A549 (cell line): ENCODE measurements at regions not wholly inside any gene's neighbourhood (a gene's known extent, or its start where the extent isn't known, plus 50 kb on each side); places are given as distances from the start of the nearest gene placed in this dataset.

Experiments used
- ATAC-seq, 2 experiments: fragments of 200-7000 bp in 1 of 2; fragments of >200 bp in 1 of 2; cut with Nextera tagmentation in 1 of 2; cut with Tn5 transposase in 1 of 2; 3 replicates each; pipeline versions ENCODE4 v1.8.0 to v1.9.1; 2018 to 2020; ENCODE audit warnings: mild to moderate bottlenecking in 1 of 2, moderate library complexity in 1 of 2
- CTCF ChIA-PET: fragments of 300-600 bp; sonication (Branson Sonifier 250); formaldehyde crosslinking; extraction: SDS; loops from one replicate; lab custom pipeline; 2021; ENCODE audit warnings: antibody characterized with exemption, inconsistent platforms; lab: Yijun Ruan, JAX
- POLR2A ChIA-PET: fragments of 350-600 bp; formaldehyde crosslinking; extraction: SDS; loops from one replicate; lab custom pipeline; 2021; ENCODE audit warnings: antibody characterized with exemption, inconsistent platforms; lab: Yijun Ruan, JAX
- DNase-seq, 2 experiments: peaks; one replicate each; pipeline versions ENCODE4 v3.0.0 to v3.0.0-alpha.2; 2011 to 2016; ENCODE audit warnings: low read depth in 1 of 2, low spot score in 1 of 2
- FAIRE-seq: peaks from 2 replicates; lab custom pipeline; 2011; peaks lifted over from hg19 to GRCh38; lab: Jason Lieb, UNC
- H3K27ac ChIP-seq, 2 experiments: fragments of >200 bp; sonication (Bioruptor Twin); formaldehyde crosslinking; 3 replicates each; pipeline ENCODE4 v1.5.1; 2016 to 2017
- H3K4me1 ChIP-seq: fragments of >200 bp; sonication (Bioruptor Twin); formaldehyde crosslinking; 3 replicates; pipeline ENCODE4 v1.6.1; 2016
- H3K4me2 ChIP-seq: fragments of >200 bp; sonication (Bioruptor Twin); formaldehyde crosslinking; 3 replicates; pipeline ENCODE4 v1.6.1; 2016
- H3K4me3 ChIP-seq: fragments of >200 bp; sonication (Bioruptor Twin); formaldehyde crosslinking; 3 replicates; pipeline ENCODE4 v1.5.1; 2016
- H3K9me3 ChIP-seq: fragments of >200 bp; sonication (Bioruptor Twin); formaldehyde crosslinking; 3 replicates; pipeline ENCODE4 v1.6.1; 2016
- BHLHE40 ChIP-seq: IDR thresholded peaks from 2 replicates; pipeline ENCODE4 v1.6.1; 2012; ENCODE audit warnings: low read depth, low read length, inconsistent platforms
- CEBPB ChIP-seq, 2 experiments: fragments of >200 bp in 1 of 2; sonication (Bioruptor Twin) in 1 of 2; formaldehyde crosslinking in 1 of 2; IDR thresholded peaks; 2 replicates each; pipeline ENCODE4 v1.6.1; 2012 to 2016
- CHD4 ChIP-seq: fragments of 200-600 bp; sonication (generic); IDR thresholded peaks from 2 replicates; pipeline ENCODE4 v1.6.1; 2016; ENCODE audit warnings: antibody characterized with exemption, mild to moderate bottlenecking, borderline replicate concordance
- EHMT2 ChIP-seq: fragments of 200-600 bp; sonication (generic); IDR thresholded peaks from 2 replicates; pipeline ENCODE4 v1.6.1; 2016; ENCODE audit warnings: antibody characterized with exemption, low read depth, mild to moderate bottlenecking, moderate library complexity
- GATA3 ChIP-seq: IDR thresholded peaks from 2 replicates; pipeline ENCODE4 v1.6.1; 2012; ENCODE audit warnings: borderline replicate concordance
- HEYL ChIP-seq: fragments of 250-450 bp; sonication (Bioruptor Pico); IDR thresholded peaks from 2 replicates; pipeline ENCODE4 v1.8.0; 2021; ENCODE audit warnings: mild to moderate bottlenecking, moderate library complexity
- HOXB13 ChIP-seq: fragments of 250-450 bp; sonication (Bioruptor Pico); IDR thresholded peaks from 2 replicates; pipeline ENCODE4 v1.5.0; 2020; ENCODE audit warnings: low read depth, mild to moderate bottlenecking, moderate library complexity
- JUNB ChIP-seq: fragments of >200 bp; sonication (Bioruptor Twin); formaldehyde crosslinking; IDR thresholded peaks from 2 replicates; pipeline ENCODE4 v1.6.1; 2016
- KDM1A ChIP-seq: fragments of 200-600 bp; sonication (generic); IDR thresholded peaks from 2 replicates; pipeline ENCODE4 v1.6.1; 2016; ENCODE audit warnings: low read depth, mild to moderate bottlenecking
- KDM5A ChIP-seq: fragments of 200-600 bp; sonication (generic); IDR thresholded peaks from 2 replicates; pipeline ENCODE4 v1.6.1; 2016; ENCODE audit warnings: antibody characterized with exemption, mild to moderate bottlenecking
- MAFK ChIP-seq: fragments of 450-650 bp; IDR thresholded peaks from 2 replicates; pipeline ENCODE4 v1.6.1; 2014; ENCODE audit not compliant: partially characterized antibody
- MYC ChIP-seq: IDR thresholded peaks from 2 replicates; pipeline ENCODE4 v1.6.1; 2012; ENCODE audit warnings: mild to moderate bottlenecking, inconsistent platforms, low read length, improper control_type of control experiment, borderline replicate concordance
- NPAS2 ChIP-seq: fragments of 250-450 bp; sonication (Bioruptor Pico); IDR thresholded peaks from 2 replicates; pipeline ENCODE4 v1.8.0; 2022; ENCODE audit warnings: mild to moderate bottlenecking, moderate library complexity, borderline replicate concordance
- NR3C1 ChIP-seq: fragments of >200 bp; sonication (Bioruptor Twin); formaldehyde crosslinking; IDR thresholded peaks from 3 replicates; pipeline ENCODE4 v1.6.1; 2017
- RCOR1 ChIP-seq: fragments of 150-350 bp; IDR thresholded peaks from 2 replicates; pipeline ENCODE4 v1.6.1; 2014; ENCODE audit warnings: antibody characterized with exemption, low read length, low read depth
- RNF2 ChIP-seq: fragments of 200-600 bp; sonication (generic); IDR thresholded peaks from 2 replicates; pipeline ENCODE4 v1.6.1; 2016; ENCODE audit warnings: low read depth, mild to moderate bottlenecking, antibody characterized with exemption, moderate library complexity, borderline replicate concordance
- TFCP2L1 ChIP-seq: fragments of 250-450 bp; sonication (Bioruptor Pico); IDR thresholded peaks from 2 replicates; pipeline ENCODE4 v1.5.0; 2021; ENCODE audit warnings: mild to moderate bottlenecking
- TP53 ChIP-seq: fragments of 250-450 bp; sonication (Bioruptor Pico); IDR thresholded peaks from 2 replicates; pipeline ENCODE4 v1.5.0; 2021; ENCODE audit warnings: mild to moderate bottlenecking, moderate library complexity
- ZNF302 ChIP-seq: fragments of 250-450 bp; sonication (Bioruptor Pico); IDR thresholded peaks from 2 replicates; pipeline ENCODE4 v1.9.0; 2021; ENCODE audit warnings: inconsistent platforms, mild to moderate bottlenecking, moderate library complexity
- ZSCAN20 ChIP-seq: fragments of 250-450 bp; sonication (Bioruptor Pico); IDR thresholded peaks from 2 replicates; pipeline ENCODE4 v1.8.0; 2022; ENCODE audit warnings: mild to moderate bottlenecking, moderate library complexity
- whole genome bisulfite sequencing: methylation state at CpG from one replicate; pipeline ENCODE4 v1.1.6; 2017; ENCODE audit errors: missing lambda C conversion rate; 5-methylcytosine and 5-hydroxymethylcytosine counted together
- TF ChIP-seq, protein P1 (sequence below): fragments of 150-350 bp; IDR thresholded peaks from 2 replicates; pipeline ENCODE4 v1.6.1; 2014; ENCODE audit warnings: low read depth, mild to moderate bottlenecking, low read length
- TF ChIP-seq, protein P2 (sequence below): IDR thresholded peaks from 2 replicates; pipeline ENCODE4 v1.6.1; 2012
- TF ChIP-seq, protein P3 (sequence below): IDR thresholded peaks from 2 replicates; pipeline ENCODE4 v1.6.1; 2012; ENCODE audit warnings: low read depth, borderline replicate concordance
- TF ChIP-seq, protein P4 (sequence below): fragments of 250-450 bp; sonication (Bioruptor Pico); IDR thresholded peaks from 2 replicates; pipeline ENCODE4 v1.5.0; 2020; ENCODE audit warnings: low read depth, mild to moderate bottlenecking, moderate library complexity
- TF ChIP-seq, protein P5 (sequence below): fragments of >200 bp; sonication (Bioruptor Twin); formaldehyde crosslinking; IDR thresholded peaks from 2 replicates; pipeline ENCODE4 v1.6.1; 2016
- TF ChIP-seq, protein P6 (sequence below): fragments of 450-650 bp; IDR thresholded peaks from 2 replicates; pipeline ENCODE4 v1.6.1; 2014; ENCODE audit warnings: antibody characterized with exemption

DNA sequence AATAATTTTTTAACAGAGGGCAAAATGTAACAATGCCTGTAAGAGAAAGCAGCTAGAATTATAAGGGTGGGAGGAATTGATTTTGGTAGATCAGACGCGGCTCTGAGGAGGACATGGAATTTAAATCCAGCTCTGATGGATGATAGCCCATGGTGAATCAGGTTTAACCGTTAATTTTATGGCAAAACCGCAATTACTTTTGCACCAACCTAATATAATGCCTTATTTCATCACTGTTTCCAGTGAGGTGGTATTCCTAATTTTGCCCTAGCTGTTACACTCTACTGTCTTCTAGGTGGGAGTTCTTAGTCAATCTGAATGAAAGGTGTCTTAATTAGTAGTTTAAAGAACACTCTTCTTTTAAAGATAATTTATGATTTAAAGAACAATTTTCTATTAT is 198.3 kb upstream of the SMLR1 start:
- CTCF ChIA-PET, result no interaction called here
- POLR2A ChIA-PET, result no interaction called here
- TF ChIP-seq TP53, result no peak
- no peak for TF ChIP-seq CHD4
- TF ChIP-seq ZNF302 (CRISPR knock-in tag), result no peak
- no peaks in the 10 kb centered on the region for H3K4me1 ChIP-seq
- H3K4me3 ChIP-seq, result no peak overlapping the region
- ATAC-seq (no peak), DNase-seq (no peak), FAIRE-seq (no peak)
- WGBS, result 18% methylated on average over 4 of the region's 4 CpGs
- H3K4me2 ChIP-seq, result no peak overlapping the region
- H3K9me3 ChIP-seq, result no peaks in the 10 kb centered on the region
- H3K27ac ChIP-seq, result no peak overlapping the region

DNA sequence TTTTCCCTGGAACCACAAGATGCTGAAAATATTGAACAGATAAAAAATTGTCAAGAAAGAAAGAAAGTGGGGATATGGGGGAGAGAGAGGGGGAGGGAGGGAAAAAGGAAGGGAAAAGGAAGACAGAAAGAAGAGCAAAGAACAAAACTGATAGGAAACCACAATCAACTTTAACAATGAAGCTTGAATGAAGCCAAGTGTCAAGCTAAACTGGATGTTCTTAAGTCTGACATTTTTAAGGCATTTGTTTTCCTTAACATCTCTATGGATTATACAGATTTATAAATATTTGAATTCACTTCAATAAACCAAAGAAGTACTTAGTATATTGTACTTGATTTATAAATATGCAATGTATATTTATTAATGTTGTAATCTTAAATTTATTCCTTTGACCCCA is 197.6 kb upstream of the SMLR1 start:
- ATAC-seq (no peak), FAIRE-seq (no peak)
- Histone ChIP-seq H3K4me2 (no peak overlapping the region), H3K4me3 (no peak overlapping the region)
- CTCF ChIA-PET, result no interaction called here
- TF ChIP-seq, protein P1, sequence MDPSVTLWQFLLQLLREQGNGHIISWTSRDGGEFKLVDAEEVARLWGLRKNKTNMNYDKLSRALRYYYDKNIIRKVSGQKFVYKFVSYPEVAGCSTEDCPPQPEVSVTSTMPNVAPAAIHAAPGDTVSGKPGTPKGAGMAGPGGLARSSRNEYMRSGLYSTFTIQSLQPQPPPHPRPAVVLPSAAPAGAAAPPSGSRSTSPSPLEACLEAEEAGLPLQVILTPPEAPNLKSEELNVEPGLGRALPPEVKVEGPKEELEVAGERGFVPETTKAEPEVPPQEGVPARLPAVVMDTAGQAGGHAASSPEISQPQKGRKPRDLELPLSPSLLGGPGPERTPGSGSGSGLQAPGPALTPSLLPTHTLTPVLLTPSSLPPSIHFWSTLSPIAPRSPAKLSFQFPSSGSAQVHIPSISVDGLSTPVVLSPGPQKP, result no peak
- TF ChIP-seq JUNB (no peak), NR3C1 (no peak), MAFK (no peak), GATA3 (no peak)
- TF ChIP-seq, protein P2, sequence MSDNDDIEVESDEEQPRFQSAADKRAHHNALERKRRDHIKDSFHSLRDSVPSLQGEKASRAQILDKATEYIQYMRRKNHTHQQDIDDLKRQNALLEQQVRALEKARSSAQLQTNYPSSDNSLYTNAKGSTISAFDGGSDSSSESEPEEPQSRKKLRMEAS, result no peak
- TF ChIP-seq, all 56 proteins: peak for 0
- Histone ChIP-seq H3K9me3 (no peaks in the 10 kb centered on the region), H3K4me1 (no peaks in the 10 kb centered on the region), H3K27ac (no peak overlapping the region)
- POLR2A ChIA-PET, result no interaction called here
- no peak for DNase-seq

DNA sequence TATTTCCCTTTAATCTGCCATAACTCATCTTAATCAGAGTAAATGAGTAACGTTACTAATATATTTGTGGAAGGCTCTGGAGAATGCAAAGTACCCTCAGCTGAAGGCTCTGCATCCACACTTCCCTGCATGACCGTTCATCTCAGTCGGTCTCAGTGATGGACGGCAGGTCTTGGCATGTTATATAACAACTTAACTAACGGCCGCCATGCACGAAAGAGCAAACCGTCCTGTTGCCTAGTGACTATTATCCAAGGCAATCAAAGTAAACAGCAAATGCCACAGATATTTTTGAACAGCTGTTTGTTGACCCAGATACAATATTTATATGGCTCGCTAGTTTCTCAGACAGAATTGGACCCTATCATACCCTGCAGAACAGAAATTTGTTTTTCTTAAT is 194.9 kb upstream of the SMLR1 start:
- FAIRE-seq, result no peak
- WGBS, result 47% methylated on average over 9 of the region's 9 CpGs
- POLR2A ChIA-PET, result no interaction called here
- CTCF ChIA-PET, result no interaction called here
- Histone ChIP-seq H3K4me3 (no peak overlapping the region), H3K4me2 (no peak overlapping the region), H3K9me3 (no peaks in the 10 kb centered on the region), H3K27ac (no peak overlapping the region), H3K4me1 (no peaks in the 10 kb centered on the region)
- no peak for TF ChIP-seq CEBPB (IDR thresholded peaks at IDR 0.05)
- no peak for TF ChIP-seq NR3C1
- TF ChIP-seq, protein P3, sequence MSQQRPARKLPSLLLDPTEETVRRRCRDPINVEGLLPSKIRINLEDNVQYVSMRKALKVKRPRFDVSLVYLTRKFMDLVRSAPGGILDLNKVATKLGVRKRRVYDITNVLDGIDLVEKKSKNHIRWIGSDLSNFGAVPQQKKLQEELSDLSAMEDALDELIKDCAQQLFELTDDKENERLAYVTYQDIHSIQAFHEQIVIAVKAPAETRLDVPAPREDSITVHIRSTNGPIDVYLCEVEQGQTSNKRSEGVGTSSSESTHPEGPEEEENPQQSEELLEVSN, result no peak
- TF ChIP-seq MYC, result no peak
- TF ChIP-seq TFCP2L1, result no peak
- TF ChIP-seq HEYL (CRISPR knock-in tag), result no peak
- TF ChIP-seq, protein P2, result no peak
- no peak for DNase-seq
- ATAC-seq, result no peak

DNA sequence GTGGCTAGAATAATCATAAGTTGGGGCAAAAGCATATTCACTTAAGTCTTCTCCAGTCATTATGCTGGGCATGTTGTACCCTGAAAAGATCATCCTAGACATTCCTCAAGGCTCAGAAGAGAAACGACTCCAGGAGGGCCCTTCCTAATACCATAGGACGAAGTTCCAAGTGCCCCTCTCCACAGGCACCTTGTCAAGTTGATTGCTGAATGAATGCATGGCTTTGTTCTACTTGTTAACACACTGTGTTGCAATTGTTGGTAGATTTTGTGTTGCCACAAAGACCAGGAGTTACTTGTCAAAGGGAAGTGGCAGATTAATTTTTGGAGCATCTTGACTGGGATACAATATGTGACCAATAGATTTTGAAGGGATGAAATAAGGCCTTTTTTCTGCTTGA is 194.3 kb upstream of the SMLR1 start:
- 25% methylated on average over 2 of the region's 2 CpGs for WGBS
- Histone ChIP-seq H3K4me1 (no peaks in the 10 kb centered on the region), H3K4me3 (no peak overlapping the region), H3K4me2 (no peak overlapping the region), H3K9me3 (no peaks in the 10 kb centered on the region), H3K27ac (no peak overlapping the region)
- ChIA-PET POLR2A (no interaction called here), CTCF (no interaction called here)
- TF ChIP-seq HEYL (CRISPR knock-in tag) (no peak), KDM5A (no peak), JUNB (no peak), HOXB13 (no peak), KDM1A (no peak), BHLHE40 (no peak), ZSCAN20 (no peak), CEBPB (IDR thresholded peaks at IDR 0.05) (no peak), RNF2 (no peak), RCOR1 (no peak), EHMT2 (no peak), NPAS2 (CRISPR knock-in tag) (no peak)
- TF ChIP-seq, protein P4, sequence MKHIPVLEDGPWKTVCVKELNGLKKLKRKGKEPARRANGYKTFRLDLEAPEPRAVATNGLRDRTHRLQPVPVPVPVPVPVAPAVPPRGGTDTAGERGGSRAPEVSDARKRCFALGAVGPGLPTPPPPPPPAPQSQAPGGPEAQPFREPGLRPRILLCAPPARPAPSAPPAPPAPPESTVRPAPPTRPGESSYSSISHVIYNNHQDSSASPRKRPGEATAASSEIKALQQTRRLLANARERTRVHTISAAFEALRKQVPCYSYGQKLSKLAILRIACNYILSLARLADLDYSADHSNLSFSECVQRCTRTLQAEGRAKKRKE (CRISPR knock-in tag), result no peak
- TF ChIP-seq, protein P5, sequence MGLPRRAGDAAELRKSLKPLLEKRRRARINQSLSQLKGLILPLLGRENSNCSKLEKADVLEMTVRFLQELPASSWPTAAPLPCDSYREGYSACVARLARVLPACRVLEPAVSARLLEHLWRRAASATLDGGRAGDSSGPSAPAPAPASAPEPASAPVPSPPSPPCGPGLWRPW, result no peak
- TF ChIP-seq, protein P6, sequence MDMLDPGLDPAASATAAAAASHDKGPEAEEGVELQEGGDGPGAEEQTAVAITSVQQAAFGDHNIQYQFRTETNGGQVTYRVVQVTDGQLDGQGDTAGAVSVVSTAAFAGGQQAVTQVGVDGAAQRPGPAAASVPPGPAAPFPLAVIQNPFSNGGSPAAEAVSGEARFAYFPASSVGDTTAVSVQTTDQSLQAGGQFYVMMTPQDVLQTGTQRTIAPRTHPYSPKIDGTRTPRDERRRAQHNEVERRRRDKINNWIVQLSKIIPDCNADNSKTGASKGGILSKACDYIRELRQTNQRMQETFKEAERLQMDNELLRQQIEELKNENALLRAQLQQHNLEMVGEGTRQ, result no peak
- FAIRE-seq, result no peak
- no peak for DNase-seq
- ATAC-seq, result no peak
